Lung (tissue), 11 donors: ENCODE measurements at regions not wholly inside any gene's neighbourhood (a gene's known extent, or its start where the extent isn't known, plus 50 kb on each side); places are given as distances from the start of the nearest gene placed in this dataset.
A peak's percentile ranks its signal among the peaks of the same experiment; 100 is the strongest.

Experiments
- ATAC-seq: fragments of 200-7000 bp; cut with Tn5 transposase; one replicate; pipeline ENCODE4 v1.9.1; 2020; ENCODE audit warnings: moderate number of reproducible peaks; ENCODE audit not compliant: insufficient read depth, low FRiP score
- DNase-seq, 3 donors: peaks; one replicate each; pipeline ENCODE4 v3.0.0-alpha.2; 2013 to 2017
- H3K27ac ChIP-seq, 2 donors: one replicate each; pipeline ENCODE4 v1.5.1; 2013; ENCODE audit warnings: mild to moderate bottlenecking in 2 of 2, moderate library complexity in 2 of 2, control low read depth in 1 of 2, inconsistent platforms in 1 of 2, low read depth in 1 of 2, low read length in 1 of 2
- H3K27me3 ChIP-seq, 3 donors: one replicate each; pipeline ENCODE4 v1.5.1; 2013; ENCODE audit warnings: low read length in 2 of 3; ENCODE audit not compliant: control insufficient read depth in 3 of 3, insufficient read depth in 3 of 3
- H3K36me3 ChIP-seq, 4 donors: one replicate each; pipeline ENCODE4 v1.5.1; 2013; ENCODE audit warnings: low read length in 4 of 4, mild to moderate bottlenecking in 1 of 4, moderate library complexity in 1 of 4; ENCODE audit not compliant: control insufficient read depth in 4 of 4, insufficient read depth in 4 of 4
- H3K4me1 ChIP-seq, 5 donors: one replicate each; pipeline ENCODE4 v1.5.1; 2013; ENCODE audit warnings: low read length in 5 of 5, mild to moderate bottlenecking in 2 of 5, moderate library complexity in 1 of 5; ENCODE audit not compliant: control insufficient read depth in 5 of 5, insufficient read depth in 5 of 5
- H3K4me3 ChIP-seq: one replicate; pipeline ENCODE4 v1.5.1; 2013; ENCODE audit warnings: mild to moderate bottlenecking, control low read depth, moderate library complexity
- H3K9ac ChIP-seq, 2 donors: one replicate each; pipeline ENCODE4 v1.5.1; 2013; ENCODE audit warnings: low read length in 2 of 2, control low read depth in 1 of 2; ENCODE audit not compliant: insufficient read depth in 1 of 2
- H3K9me3 ChIP-seq, 4 donors: one replicate each; pipeline ENCODE4 v1.5.1; 2013; ENCODE audit warnings: low read length in 3 of 4, mild to moderate bottlenecking in 1 of 4, moderate library complexity in 1 of 4; ENCODE audit not compliant: control insufficient read depth in 4 of 4, insufficient read depth in 3 of 4
- WGBS, 2 donors: extraction: QIAGEN DNeasy Blood & Tissue Kit; methylation state at CpG; one replicate each; pipeline ENCODE4 v1.1.7; 2013; 5-methylcytosine and 5-hydroxymethylcytosine counted together
- TF ChIP-seq, protein P1 (sequence below): IDR thresholded peaks from 2 replicates; pipeline ENCODE4 v1.5.1; 2012; ENCODE audit warnings: mild to moderate bottlenecking; ENCODE audit errors: control extremely low read depth, extremely low read depth
- donor health status: control.
- donor health status: control.
- donor health status: Bipolar disorder and iron deficiency.
- donor health status: healthy.
- donor health status: DM: yes; HTN: yes; CAD: no.

DNA sequence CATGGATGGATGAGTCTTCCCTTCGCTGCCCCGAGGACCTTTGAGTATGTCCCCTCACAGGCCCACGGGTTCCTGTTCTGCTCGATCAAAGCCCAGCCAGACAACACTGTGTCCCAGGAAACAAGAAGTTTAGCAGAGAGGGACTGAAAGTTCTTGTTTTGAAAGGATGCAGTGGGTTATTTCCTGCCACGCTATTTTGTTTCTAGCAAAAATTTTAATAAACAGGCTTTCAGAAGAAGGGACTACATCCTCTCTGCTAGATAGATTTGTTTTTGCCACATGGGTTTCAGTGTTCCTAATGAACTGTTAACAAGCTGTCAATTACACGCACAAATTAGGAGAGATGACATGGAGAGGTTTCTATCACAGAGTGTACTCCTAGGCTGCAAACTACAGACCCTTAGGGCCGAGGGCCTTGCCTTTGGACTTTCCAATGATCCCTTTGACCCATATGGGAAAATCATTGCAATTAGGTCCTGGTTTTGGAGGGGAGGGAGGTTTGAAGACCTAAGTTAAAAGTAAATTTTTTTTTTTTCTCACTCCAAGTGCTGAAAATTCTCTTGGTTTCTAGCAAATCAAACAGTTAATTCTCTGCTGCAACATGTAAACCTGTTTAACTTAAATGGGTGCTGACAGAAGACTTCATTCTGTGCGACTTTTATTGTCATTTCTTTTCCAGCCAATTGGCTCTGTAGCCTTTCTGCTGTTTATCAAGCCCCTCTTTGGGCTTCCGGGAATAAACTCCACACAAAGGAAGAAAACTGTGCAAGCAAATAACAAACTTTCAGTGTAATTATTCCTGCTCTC is 81.4 kb downstream of the RCN1 start:
- Histone ChIP-seq H3K4me1 (peaks cover 0 to 26% (median 0%) of the 10 kb centered on the region in 5 donors), H3K27me3 (no peaks in the 10 kb centered on the region), H3K9ac (peak overlapping the region in 1 of 2 donors; percentile 66), H3K36me3 (no peaks in the 10 kb centered on the region), H3K4me3 (no peak overlapping the region), H3K27ac (no peak overlapping the region), H3K9me3 (peaks cover 0 to 3% (median 0%) of the 10 kb centered on the region in 4 donors)
- WGBS, 2 donors = 51 to 61% methylated on average over 9 of the region's 9 CpGs
- ATAC-seq (no peak), DNase-seq (peak; percentile 77 to 97 (median 96))
- TF ChIP-seq, protein P1, sequence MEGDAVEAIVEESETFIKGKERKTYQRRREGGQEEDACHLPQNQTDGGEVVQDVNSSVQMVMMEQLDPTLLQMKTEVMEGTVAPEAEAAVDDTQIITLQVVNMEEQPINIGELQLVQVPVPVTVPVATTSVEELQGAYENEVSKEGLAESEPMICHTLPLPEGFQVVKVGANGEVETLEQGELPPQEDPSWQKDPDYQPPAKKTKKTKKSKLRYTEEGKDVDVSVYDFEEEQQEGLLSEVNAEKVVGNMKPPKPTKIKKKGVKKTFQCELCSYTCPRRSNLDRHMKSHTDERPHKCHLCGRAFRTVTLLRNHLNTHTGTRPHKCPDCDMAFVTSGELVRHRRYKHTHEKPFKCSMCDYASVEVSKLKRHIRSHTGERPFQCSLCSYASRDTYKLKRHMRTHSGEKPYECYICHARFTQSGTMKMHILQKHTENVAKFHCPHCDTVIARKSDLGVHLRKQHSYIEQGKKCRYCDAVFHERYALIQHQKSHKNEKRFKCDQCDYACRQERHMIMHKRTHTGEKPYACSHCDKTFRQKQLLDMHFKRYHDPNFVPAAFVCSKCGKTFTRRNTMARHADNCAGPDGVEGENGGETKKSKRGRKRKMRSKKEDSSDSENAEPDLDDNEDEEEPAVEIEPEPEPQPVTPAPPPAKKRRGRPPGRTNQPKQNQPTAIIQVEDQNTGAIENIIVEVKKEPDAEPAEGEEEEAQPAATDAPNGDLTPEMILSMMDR = no peak

GRCh38 chr11:32172848-32173834 is 82.3 kb downstream of the RCN1 start:
- Histone ChIP-seq H3K9me3 (peaks cover 0 to 3% (median 0%) of the 10 kb centered on the region in 4 donors), H3K27ac (no peak overlapping the region), H3K27me3 (no peaks in the 10 kb centered on the region), H3K4me3 (no peak overlapping the region), H3K4me1 (peaks cover 0 to 26% (median 0%) of the 10 kb centered on the region in 5 donors), H3K36me3 (no peaks in the 10 kb centered on the region), H3K9ac (peak overlapping the region in 1 of 2 donors; percentile 66)
- 34 to 52% methylated on average over 22 of the region's 22 CpGs for WGBS, 2 donors
- peak; percentile 42 for ATAC-seq
- DNase-seq = peak; percentile 86 to 92 (median 91)
- TF ChIP-seq, protein P1 = peak; percentile 31

GRCh38 chr11:32173977-32174376 is 83.1 kb downstream of the RCN1 start:
- no peak overlapping the region for H3K27ac ChIP-seq
- no peak for ATAC-seq
- no peak for DNase-seq
- H3K4me3 ChIP-seq = no peak overlapping the region
- H3K9me3 ChIP-seq = peaks cover 0 to 3% (median 0%) of the 10 kb centered on the region in 4 donors
- no peak overlapping the region for H3K9ac ChIP-seq
- H3K4me1 ChIP-seq = peaks cover 0 to 26% (median 0%) of the 10 kb centered on the region in 5 donors
- TF ChIP-seq, protein P1 = no peak
- no peaks in the 10 kb centered on the region for H3K36me3 ChIP-seq
- H3K27me3 ChIP-seq = no peaks in the 10 kb centered on the region
